ENCODE measurements at regions not wholly inside any gene's neighbourhood (a gene's known extent, or its start where the extent isn't known, plus 50 kb on each side); places are given as distances from the start of the nearest gene placed in this dataset.

DNA sequence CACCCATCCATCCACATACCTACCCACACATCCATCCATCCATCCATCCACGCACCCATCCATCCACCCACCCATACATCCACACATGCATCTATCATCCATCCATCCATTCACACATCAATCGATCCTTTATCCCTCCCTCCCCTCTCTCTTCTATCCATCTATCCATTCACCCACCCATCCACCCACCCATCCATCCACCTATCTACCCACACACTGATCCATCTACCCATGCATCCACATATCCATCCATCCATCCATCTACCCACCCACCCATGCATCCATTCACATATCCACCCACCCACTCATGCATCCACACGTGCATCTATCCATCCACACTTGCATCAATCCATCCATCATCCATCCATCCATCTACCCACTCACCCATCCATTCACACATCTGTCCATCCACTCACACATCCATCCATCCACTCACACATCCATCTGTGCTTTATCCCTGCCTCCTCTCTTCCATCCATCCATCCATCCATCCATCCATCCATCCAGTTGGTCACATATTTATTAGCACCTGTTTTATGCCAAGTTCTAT lies 366.1 kb downstream of the CTTN start:
- no peak for DNase-seq (ENCODE audit: low spot score)

DNA sequence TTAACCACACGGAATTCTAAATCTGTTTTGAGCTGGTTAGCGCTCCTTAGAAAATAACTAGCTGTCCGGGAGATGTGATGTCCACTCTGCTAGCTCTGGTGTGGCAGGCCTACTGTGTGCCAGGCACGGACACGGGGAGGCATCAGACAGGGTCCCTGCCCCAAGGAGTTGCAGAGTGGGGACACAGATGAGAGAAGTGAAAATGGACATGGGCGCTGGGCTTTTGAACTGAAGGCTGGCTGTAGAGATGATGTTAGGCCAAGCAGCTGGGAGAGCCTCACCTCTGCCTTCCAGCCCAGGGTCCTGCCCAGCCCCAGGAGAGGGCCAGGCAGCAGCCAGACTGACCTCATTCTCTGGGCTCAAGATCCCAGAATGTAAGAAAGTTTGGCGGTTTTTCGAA lies 368.6 kb downstream of the CTTN start:
- no peak for DNase-seq (ENCODE audit: low spot score)

DNA sequence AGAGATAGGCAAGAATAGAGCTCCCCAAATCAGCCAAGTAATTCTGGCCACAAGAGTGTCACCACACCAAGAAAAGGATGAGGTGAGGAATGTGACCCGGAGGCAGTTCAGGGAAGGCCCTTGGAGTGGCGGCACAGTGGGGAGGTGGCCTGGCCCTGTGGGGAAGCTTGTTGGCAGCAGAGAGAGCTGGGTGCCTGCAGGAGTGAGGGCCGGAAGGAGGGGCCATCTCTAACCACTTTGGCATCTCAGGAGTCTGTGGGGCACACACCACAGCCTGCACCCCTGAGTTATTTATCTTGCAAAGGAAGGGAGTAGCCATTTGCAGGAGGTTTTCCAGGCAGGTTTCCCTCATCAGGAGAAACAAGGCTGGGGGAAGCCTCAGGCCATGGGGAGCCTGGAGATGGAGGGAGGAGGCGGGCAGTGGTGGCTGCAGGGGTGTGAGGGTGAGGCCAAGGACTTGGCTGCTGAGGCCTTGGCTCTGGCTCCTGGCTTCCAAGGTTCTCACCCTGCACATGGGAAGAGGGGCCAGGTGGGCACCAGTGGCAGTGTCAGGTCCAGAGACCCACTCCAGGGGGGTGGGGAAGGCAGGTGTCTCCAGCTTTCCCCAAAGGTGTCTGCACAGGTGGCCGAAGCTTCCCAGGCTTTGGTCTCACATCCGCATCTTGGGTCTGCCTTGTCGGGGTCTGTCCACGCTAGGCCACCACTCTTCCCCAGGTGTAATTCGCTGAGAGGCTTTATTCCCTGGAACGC lies 370.2 kb downstream of the CTTN start:
- DNase-seq (ENCODE audit: low spot score): no peak

DNA sequence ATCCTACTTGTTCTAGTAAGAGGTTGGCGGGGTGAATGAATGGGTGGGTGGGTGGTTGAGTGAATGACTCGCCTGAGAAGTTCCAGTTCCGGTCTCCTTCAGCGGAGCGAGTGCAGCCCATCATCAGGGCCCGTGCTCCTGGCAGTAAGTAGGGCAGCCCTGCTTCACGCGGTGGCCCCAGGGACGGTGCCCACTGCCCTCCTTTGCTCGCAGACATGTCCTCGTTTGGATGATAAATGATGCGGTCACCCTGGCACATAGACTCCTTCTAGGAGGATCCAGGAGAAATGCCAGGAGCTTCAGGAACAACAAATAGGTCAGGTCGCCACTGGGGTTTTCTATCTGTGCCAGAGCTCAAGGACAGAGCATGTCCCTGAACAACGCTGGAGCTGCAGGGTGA lies 370.8 kb downstream of the CTTN start:
- DNase-seq (ENCODE audit: low spot score): no peak

- no peak for DNase-seq (ENCODE audit: low spot score)
Measured at GRCh38 chr11:70769521-70769920, 371.2 kb downstream of the CTTN start.

DNA sequence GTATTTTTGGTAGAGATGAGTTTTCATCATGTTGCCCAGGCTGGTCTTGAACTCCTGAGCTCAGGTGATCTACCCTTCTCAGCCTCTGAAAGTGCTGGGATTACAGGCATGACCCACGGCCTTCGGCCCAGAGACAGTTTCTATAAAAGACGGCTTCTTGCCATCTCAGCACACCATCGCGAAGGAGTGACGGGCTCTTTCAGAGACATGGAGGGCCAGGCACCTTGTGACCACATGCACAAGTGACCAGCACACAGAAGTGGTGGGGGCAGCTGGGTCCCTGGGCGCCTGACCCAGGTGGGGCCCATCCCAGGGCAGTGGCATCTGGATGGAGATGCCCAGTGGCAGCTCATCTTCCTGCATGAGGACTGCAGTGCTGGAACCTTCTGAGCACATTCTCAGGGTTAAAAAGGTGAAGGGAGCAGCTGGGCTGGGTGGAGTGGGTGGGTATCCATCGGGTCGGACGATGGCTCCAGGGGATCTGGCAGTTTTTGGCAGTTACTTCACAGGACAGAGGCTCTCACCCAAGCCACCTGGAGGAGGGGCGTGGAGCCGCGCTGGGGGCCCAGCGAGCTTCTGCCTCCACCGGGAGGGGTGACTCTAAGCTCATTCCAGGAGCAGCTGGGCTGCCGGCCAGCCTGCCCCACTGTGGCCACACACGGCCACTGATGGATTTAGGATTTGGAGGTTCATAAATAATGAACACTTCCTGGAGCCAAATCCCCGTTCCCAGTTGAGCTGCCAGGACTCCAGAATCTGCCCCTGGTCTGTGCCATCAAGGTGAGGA lies 373.0 kb downstream of the CTTN start:
- no peak for DNase-seq (ENCODE audit: low spot score)

DNA sequence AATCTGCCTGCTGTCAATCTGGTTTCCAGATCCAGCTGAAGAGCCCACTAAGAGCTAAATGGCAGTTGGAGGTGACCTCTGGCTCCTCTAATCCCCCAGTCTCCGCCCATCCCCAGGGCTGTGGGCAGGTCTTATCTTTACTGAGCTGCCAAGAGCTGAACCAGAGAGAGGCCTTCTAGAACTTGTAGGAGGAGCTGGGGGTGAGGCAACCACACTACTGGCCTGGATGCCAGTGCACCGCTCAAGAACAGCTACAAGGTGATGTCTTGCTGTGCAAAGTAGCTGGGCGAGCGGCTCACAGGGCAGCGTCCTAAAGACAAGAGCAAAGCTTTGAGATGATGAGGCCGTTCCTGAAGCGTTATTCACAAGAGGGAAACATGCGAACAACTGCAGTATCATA lies 374.6 kb downstream of the CTTN start:
- DNase-seq (ENCODE audit: low spot score): no peak

DNA sequence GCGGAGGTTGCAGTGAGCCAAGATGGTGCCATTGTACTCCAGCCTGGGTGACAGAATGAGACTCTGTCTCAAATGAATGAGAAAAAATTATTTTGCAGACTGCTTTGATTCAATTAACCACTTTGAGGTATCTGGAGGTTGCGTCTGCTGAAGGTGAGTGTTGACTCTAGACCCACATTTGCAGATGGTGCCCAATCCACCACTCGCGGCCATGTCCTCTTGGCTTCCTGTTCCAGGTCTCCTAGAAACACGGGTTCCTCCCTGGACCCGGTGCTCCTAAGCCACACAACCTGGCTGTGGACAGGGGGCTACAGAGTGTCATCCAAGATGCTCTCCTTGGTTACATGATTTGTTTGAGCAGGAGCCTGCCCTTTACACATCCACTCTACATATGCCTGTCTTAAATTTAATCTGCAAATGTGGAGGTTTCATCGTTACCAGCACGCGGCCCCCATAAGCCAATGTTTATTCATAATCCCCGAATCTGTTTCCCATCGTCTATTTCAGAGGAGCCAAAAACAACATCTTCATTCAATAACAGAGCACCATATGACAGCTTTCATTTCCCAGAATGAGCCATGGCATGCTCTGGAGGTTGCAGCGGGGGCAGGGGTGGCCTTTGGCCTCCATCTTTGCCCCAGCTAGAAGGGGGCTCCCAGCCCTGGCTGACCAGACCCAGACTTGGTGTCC lies 377.2 kb downstream of the CTTN start:
- DNase-seq (ENCODE audit: low spot score): no peak

DNA sequence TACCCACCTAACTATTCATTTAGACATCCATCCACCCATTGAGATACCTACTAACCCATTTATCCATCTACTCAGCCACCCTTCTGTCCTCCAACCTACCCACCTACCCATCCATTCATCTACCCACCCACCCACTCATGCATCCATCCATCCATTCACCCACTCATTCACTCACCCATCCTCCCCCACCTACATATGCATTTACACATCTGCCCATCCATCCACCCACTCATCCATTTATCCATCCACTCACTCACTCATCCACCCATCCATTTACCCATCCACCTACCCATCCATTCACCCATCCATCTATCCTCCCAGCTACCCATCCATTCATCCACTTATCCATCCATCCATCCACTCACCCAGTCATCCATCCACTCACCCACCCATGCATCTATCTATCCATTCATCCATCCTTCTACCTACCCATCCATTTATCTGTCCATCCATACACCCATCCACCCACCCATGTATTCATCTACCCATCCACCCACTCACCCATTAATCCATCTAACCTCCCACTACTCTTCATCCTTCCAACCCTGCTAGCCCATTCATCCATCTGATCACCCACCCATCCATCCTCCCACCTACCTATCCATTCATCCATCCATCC lies 378.7 kb downstream of the CTTN start:
- DNase-seq (ENCODE audit: low spot score): no peak

GRCh38 chr11:70778883-70779282 lies 380.6 kb downstream of the CTTN start:
- no peak for DNase-seq (ENCODE audit: low spot score)

GRCh38 chr11:70779433-70780245 lies 381.3 kb downstream of the CTTN start:
- no peak for DNase-seq (ENCODE audit: low spot score)

- no peak for DNase-seq (ENCODE audit: low spot score)
Measured at GRCh38 chr11:70780246-70780535, 381.9 kb downstream of the CTTN start.

DNA sequence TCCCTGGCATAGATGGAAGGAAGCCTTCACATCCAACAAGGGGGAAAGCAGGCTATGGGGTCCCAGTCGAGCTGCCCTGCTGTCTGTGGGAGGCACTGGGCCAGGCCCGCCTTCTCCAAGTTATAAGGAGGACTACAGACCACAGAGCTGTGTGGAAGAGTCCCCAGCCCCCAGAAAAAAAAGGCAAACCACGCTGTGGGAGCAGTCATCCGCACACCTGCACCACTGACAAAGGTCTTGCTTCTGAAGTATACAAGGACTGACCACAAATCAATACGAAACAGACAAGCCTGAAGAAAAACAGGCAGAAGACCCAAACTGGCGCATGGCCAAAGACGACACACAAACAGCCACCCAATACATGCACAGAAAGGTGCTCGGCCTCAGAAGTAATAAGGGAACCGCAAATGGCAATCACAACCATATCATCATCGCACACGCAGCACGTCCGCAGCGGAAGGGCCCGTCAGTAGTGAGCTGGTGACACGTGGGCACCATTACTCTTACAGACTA lies 384.1 kb downstream of the CTTN start:
- no peak for DNase-seq (ENCODE audit: low spot score)

GRCh38 chr11:70783356-70783755 lies 385.0 kb downstream of the CTTN start:
- DNase-seq (ENCODE audit: low spot score): no peak

- DNase-seq (ENCODE audit: low spot score): no peak
Measured at GRCh38 chr11:70783821-70784220, 385.5 kb downstream of the CTTN start.

DNA sequence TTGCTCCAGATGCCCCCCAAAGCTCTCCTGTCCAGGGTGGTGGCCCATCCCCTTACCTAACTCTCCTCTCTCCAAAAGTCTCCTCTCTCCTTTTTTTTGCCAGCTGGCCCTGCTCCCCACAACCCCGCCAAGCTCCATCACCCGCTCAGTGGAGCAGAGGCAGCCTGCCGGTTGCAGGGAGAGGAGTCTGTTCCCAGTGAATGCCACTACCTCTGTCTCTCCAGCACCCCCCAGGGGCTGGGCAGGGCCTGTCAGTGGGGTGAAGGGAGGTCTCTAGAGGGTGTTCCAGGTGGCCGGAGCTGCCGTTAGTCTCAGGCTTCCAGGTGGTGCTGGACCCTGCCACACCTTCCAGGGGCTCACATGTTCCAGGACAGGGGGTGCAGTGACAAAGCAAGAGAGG lies 387.0 kb downstream of the CTTN start:
- no peak for DNase-seq (ENCODE audit: low spot score)

DNA sequence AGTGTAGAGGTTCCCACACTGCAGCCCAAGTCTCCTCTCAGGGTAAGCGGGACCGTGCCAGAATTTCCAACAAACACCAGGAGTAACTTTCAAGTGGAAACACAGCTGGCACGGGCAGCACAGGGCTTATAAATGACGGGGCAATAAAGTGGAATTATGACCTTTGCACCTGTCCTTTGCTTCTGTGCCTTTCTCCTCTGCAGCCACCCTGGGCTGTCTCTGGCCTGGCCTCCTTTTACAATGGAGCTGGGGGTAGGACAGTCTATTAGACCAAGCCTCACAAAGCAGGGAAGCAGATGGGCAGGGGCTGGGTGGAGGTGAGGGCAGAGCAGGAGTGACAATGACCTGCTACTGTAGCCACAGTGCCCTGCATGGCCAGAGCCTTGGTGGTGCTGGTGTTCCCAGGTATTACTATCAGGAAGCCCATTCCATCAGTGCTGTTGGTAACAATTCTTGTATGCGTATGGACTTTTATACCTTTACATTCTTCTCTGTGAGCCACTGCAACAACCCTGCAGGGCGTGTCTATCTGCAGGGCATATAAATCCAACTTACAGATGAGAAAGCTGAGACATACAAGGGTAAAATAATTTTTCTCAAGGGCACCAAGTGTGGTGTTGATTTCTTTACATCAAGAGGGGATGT lies 387.8 kb downstream of the CTTN start:
- DNase-seq (ENCODE audit: low spot score): no peak

DNA sequence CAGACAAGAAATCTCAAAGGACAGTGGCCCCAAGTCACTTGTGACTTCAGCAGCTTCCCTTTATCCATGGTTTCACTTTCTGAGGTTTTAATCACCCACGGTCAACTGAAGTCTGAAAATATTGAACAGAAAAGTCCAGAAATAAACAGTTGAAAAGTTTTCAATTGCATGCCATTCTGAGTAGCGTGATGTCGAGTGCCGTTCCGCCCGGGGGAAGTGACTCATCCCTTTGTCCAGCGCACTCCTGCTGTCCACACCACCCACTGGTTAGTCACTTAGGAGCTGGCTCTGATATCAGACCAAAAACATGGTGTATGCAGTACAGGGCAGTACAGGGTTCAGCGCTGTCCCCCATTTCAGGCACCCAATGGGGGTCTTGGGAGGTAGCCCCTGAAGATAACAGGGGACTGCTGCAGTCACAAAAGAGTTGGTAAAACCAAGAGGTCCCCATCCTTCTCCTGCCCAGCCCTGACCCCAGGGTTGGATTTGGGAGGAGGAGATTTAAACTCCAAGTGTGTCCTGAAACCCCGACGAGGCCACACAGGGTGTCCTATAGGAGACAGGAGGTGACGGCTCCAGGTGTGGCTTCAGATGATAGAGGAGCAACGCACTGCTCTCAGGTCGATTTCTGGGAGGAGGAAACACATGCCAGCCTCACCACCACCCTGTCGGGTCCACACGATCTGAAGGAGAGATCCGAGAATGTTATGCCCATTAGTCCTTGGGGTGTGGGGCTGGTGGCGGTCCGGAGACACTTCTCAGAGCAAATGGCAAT lies 390.1 kb downstream of the CTTN start:
- DNase-seq (ENCODE audit: low spot score): no peak

- no peak for DNase-seq (ENCODE audit: low spot score)
Measured at GRCh38 chr11:70790671-70791300, 392.5 kb downstream of the CTTN start.

All from NAMALWA (cell line).